ENCODE measurements at regions not wholly inside any gene's neighbourhood (a gene's known extent, or its start where the extent isn't known, plus 50 kb on each side); places are given as distances from the start of the nearest gene placed in this dataset.

- TF ChIP-seq CTCF (IDR thresholded peaks at IDR 0.05) (no peak), POLR2A (IDR thresholded peaks at IDR 0.05) (no peak), EP300 (IDR thresholded peaks at IDR 0.05) (no peak)
Measured at GRCh38 chr21:24577301-24577700, 1030.0 kb downstream of the MRPL39 start.
